ENCODE measurements at regions not wholly inside any gene's neighbourhood (a gene's known extent, or its start where the extent isn't known, plus 50 kb on each side); places are given as distances from the start of the nearest gene placed in this dataset.

- Mint-ChIP-seq H3K27ac (ENCODE audit: unreplicated experiment) (peak overlapping the region; percentile 73), H3K27me3 (ENCODE audit: unreplicated experiment) (no peaks in the 10 kb centered on the region), H3K4me3 (ENCODE audit: unreplicated experiment) (no peak overlapping the region), H3K36me3 (ENCODE audit: unreplicated experiment) (peaks cover 11% of the 10 kb centered on the region), H3K9me3 (ENCODE audit: unreplicated experiment) (no peaks in the 10 kb centered on the region), H3K4me1 (ENCODE audit: unreplicated experiment) (peaks cover 50% of the 10 kb centered on the region)
- TF ChIP-seq CTCF (IDR thresholded peaks at IDR 0.05): no peak
- DNase-seq (ENCODE audit: extremely low spot score, unreplicated experiment): no peak
Measured at GRCh38 chr9:109886617-109887016, 106.6 kb downstream of the PALM2AKAP2 start.

GRCh38 chr9:109887079-109887478 lies 107.1 kb downstream of the PALM2AKAP2 start:
- H3K4me1 Mint-ChIP-seq (ENCODE audit: unreplicated experiment): peaks cover 50% of the 10 kb centered on the region
- no peaks in the 10 kb centered on the region for H3K27me3 Mint-ChIP-seq (ENCODE audit: unreplicated experiment)
- TF ChIP-seq CTCF (IDR thresholded peaks at IDR 0.05): no peak
- H3K4me3 Mint-ChIP-seq (ENCODE audit: unreplicated experiment): no peak overlapping the region
- peak overlapping the region; percentile 73 for H3K27ac Mint-ChIP-seq (ENCODE audit: unreplicated experiment)
- no peak for DNase-seq (ENCODE audit: extremely low spot score, unreplicated experiment)
- H3K36me3 Mint-ChIP-seq (ENCODE audit: unreplicated experiment): peaks cover 11% of the 10 kb centered on the region
- no peaks in the 10 kb centered on the region for H3K9me3 Mint-ChIP-seq (ENCODE audit: unreplicated experiment)

- TF ChIP-seq CTCF (IDR thresholded peaks at IDR 0.05): no peak
- Mint-ChIP-seq H3K36me3 (ENCODE audit: unreplicated experiment) (peaks cover 8% of the 10 kb centered on the region), H3K4me3 (ENCODE audit: unreplicated experiment) (no peak overlapping the region), H3K27me3 (ENCODE audit: unreplicated experiment) (no peaks in the 10 kb centered on the region), H3K9me3 (ENCODE audit: unreplicated experiment) (no peaks in the 10 kb centered on the region), H3K27ac (ENCODE audit: unreplicated experiment) (no peak overlapping the region), H3K4me1 (ENCODE audit: unreplicated experiment) (peaks cover 59% of the 10 kb centered on the region)
- DNase-seq (ENCODE audit: extremely low spot score, unreplicated experiment): no peak
Measured at GRCh38 chr9:109888695-109889094, 108.7 kb downstream of the PALM2AKAP2 start.

- H3K4me1 Mint-ChIP-seq (ENCODE audit: unreplicated experiment): peaks cover 56% of the 10 kb centered on the region
- TF ChIP-seq CTCF (IDR thresholded peaks at IDR 0.05): no peak
- H3K36me3 Mint-ChIP-seq (ENCODE audit: unreplicated experiment): peaks cover 8% of the 10 kb centered on the region
Measured at GRCh38 chr9:109889456-109889855, 109.5 kb downstream of the PALM2AKAP2 start.

GRCh38 chr9:109893241-109893640 lies 113.2 kb downstream of the PALM2AKAP2 start:
- Mint-ChIP-seq H3K4me3 (ENCODE audit: unreplicated experiment) (no peak overlapping the region), H3K36me3 (ENCODE audit: unreplicated experiment) (peaks cover 6% of the 10 kb centered on the region), H3K4me1 (ENCODE audit: unreplicated experiment) (peaks cover 39% of the 10 kb centered on the region), H3K27me3 (ENCODE audit: unreplicated experiment) (no peaks in the 10 kb centered on the region), H3K27ac (ENCODE audit: unreplicated experiment) (peak overlapping the region; percentile 78), H3K9me3 (ENCODE audit: unreplicated experiment) (no peaks in the 10 kb centered on the region)
- no peak for DNase-seq (ENCODE audit: extremely low spot score, unreplicated experiment)
- no peak for TF ChIP-seq CTCF (IDR thresholded peaks at IDR 0.05)

More at GRCh38 chr9:109889456-109889855, 109.5 kb downstream of the PALM2AKAP2 start:
- Mint-ChIP-seq H3K4me3 (ENCODE audit: unreplicated experiment) (no peak overlapping the region), H3K27me3 (ENCODE audit: unreplicated experiment) (no peaks in the 10 kb centered on the region), H3K27ac (ENCODE audit: unreplicated experiment) (no peak overlapping the region), H3K9me3 (ENCODE audit: unreplicated experiment) (no peaks in the 10 kb centered on the region)
- no peak for DNase-seq (ENCODE audit: extremely low spot score, unreplicated experiment)

Measured in osteocyte (in vitro differentiated cells).